ENCODE measurements at regions not wholly inside any gene's neighbourhood (a gene's known extent, or its start where the extent isn't known, plus 50 kb on each side); places are given as distances from the start of the nearest gene placed in this dataset.

GRCh38 chr12:83216230-83216629, 529.5 kb downstream of the TMTC2 start:
- no peak for TF ChIP-seq GLIS3 (CRISPR knock-in tag; IDR thresholded peaks at IDR 0.05)
- TF ChIP-seq ESRRG (CRISPR knock-in tag; IDR thresholded peaks at IDR 0.05) = no peak
- no peak for TF ChIP-seq ZNF8 (CRISPR knock-in tag; IDR thresholded peaks at IDR 0.05)
- no peak for TF ChIP-seq ZFP30 (CRISPR knock-in tag; IDR thresholded peaks at IDR 0.05)
- TF ChIP-seq PPARA (CRISPR knock-in tag; IDR thresholded peaks at IDR 0.05; ENCODE audit: borderline replicate concordance) = no peak
- no peak for TF ChIP-seq ZNF565 (CRISPR knock-in tag; conservative IDR thresholded peaks at IDR 0.05; ENCODE audit: low read depth)
- no peak for TF ChIP-seq ISL1 (CRISPR knock-in tag; IDR thresholded peaks at IDR 0.05)
- TF ChIP-seq CSDC2 (CRISPR knock-in tag; IDR thresholded peaks at IDR 0.05) = no peak
- no peak for TF ChIP-seq ARNTL (CRISPR knock-in tag; IDR thresholded peaks at IDR 0.05; ENCODE audit: borderline replicate concordance, low read depth)
- no peak for TF ChIP-seq BACH2 (CRISPR knock-in tag; IDR thresholded peaks at IDR 0.05; ENCODE audit: borderline replicate concordance)
- TF ChIP-seq TOX (CRISPR knock-in tag; IDR thresholded peaks at IDR 0.05; ENCODE audit: borderline replicate concordance) = no peak
- no peak for ATAC-seq

GRCh38 chr12:83214185-83214584, 527.5 kb downstream of the TMTC2 start:
- no peak for TF ChIP-seq PPARA (CRISPR knock-in tag; IDR thresholded peaks at IDR 0.05; ENCODE audit: borderline replicate concordance)
- TF ChIP-seq TOX (CRISPR knock-in tag; IDR thresholded peaks at IDR 0.05; ENCODE audit: borderline replicate concordance) = no peak
- peak; percentile 80 for TF ChIP-seq ISL1 (CRISPR knock-in tag; IDR thresholded peaks at IDR 0.05)
- no peak for TF ChIP-seq ZFP3 (CRISPR knock-in tag; IDR thresholded peaks at IDR 0.05)
- ATAC-seq = no peak

- TF ChIP-seq TCF4 (CRISPR knock-in tag; IDR thresholded peaks at IDR 0.05; ENCODE audit: borderline replicate concordance) = no peak
- TF ChIP-seq ZNF70 (CRISPR knock-in tag; IDR thresholded peaks at IDR 0.05) = no peak
- no peak for TF ChIP-seq POU6F1 (CRISPR knock-in tag; IDR thresholded peaks at IDR 0.05; ENCODE audit: borderline replicate concordance, low read depth)
- no peak for TF ChIP-seq ZNF565 (CRISPR knock-in tag; conservative IDR thresholded peaks at IDR 0.05; ENCODE audit: low read depth)
- no peak for TF ChIP-seq GLIS3 (CRISPR knock-in tag; IDR thresholded peaks at IDR 0.05)
- no peak for TF ChIP-seq ZNF8 (CRISPR knock-in tag; IDR thresholded peaks at IDR 0.05)
- TF ChIP-seq OSR1 (CRISPR knock-in tag; IDR thresholded peaks at IDR 0.05) = no peak
- TF ChIP-seq TSHZ2 (CRISPR knock-in tag; IDR thresholded peaks at IDR 0.05) = no peak
- TF ChIP-seq ISL1 (CRISPR knock-in tag; IDR thresholded peaks at IDR 0.05) = no peak
- no peak for ATAC-seq
Measured at GRCh38 chr12:83210933-83211332, 524.2 kb downstream of the TMTC2 start.

GRCh38 chr12:83199069-83199468, 512.4 kb downstream of the TMTC2 start:
- TF ChIP-seq ZFP30 (CRISPR knock-in tag; IDR thresholded peaks at IDR 0.05) (no peak), ZNF565 (CRISPR knock-in tag; conservative IDR thresholded peaks at IDR 0.05; ENCODE audit: low read depth) (no peak), PPARA (CRISPR knock-in tag; IDR thresholded peaks at IDR 0.05; ENCODE audit: borderline replicate concordance) (no peak), OSR1 (CRISPR knock-in tag; IDR thresholded peaks at IDR 0.05) (no peak), TSHZ2 (CRISPR knock-in tag; IDR thresholded peaks at IDR 0.05) (no peak), ZC3H10 (CRISPR knock-in tag; IDR thresholded peaks at IDR 0.05) (no peak), PATZ1 (CRISPR knock-in tag; IDR thresholded peaks at IDR 0.05; ENCODE audit: borderline replicate concordance) (no peak), ARNTL (CRISPR knock-in tag; IDR thresholded peaks at IDR 0.05; ENCODE audit: borderline replicate concordance, low read depth) (no peak), BACH2 (CRISPR knock-in tag; IDR thresholded peaks at IDR 0.05; ENCODE audit: borderline replicate concordance) (no peak), ISL1 (CRISPR knock-in tag; IDR thresholded peaks at IDR 0.05) (no peak), CSRNP3 (CRISPR knock-in tag; IDR thresholded peaks at IDR 0.05) (no peak), POU6F1 (CRISPR knock-in tag; IDR thresholded peaks at IDR 0.05; ENCODE audit: borderline replicate concordance, low read depth) (no peak)
- no peak for ATAC-seq

Data from SK-N-SH treated with all-trans-retinoic acid at 6 μM for 48 hours (cell line).